Activated T-helper 17 cell treated with anti-CD3 and anti-CD28 coated beads, Interleukin-2, amount 50 U/mL, for 72 hours (primary cell): ENCODE measurements at regions not wholly inside any gene's neighbourhood (a gene's known extent, or its start where the extent isn't known, plus 50 kb on each side); places are given as distances from the start of the nearest gene placed in this dataset.
"Not testable (repeated sequence)": the region's sequence is repeated elsewhere in the genome, so short reads cannot be mapped to it uniquely, and the experiment has no call there.

ENCODE experiments used
- ATAC-seq: fragments of 150-1000 bp; cut with Tn5 transposase; replicated peaks from 2 replicates; pipeline ENCODE4 v1.10.0; 2021; ENCODE audit warnings: mild to moderate bottlenecking, moderate library complexity
- H3K27ac Mint-ChIP-seq: one replicate; pipeline ENCODE4 v1.8.0; 2022; ENCODE audit warnings: mixed read lengths
- H3K27me3 Mint-ChIP-seq: one replicate; pipeline ENCODE4 v1.8.0; 2022; ENCODE audit warnings: mixed read lengths
- H3K36me3 Mint-ChIP-seq: one replicate; pipeline ENCODE4 v1.8.0; 2022; ENCODE audit warnings: low read depth, mild to moderate bottlenecking, mixed read lengths
- H3K4me1 Mint-ChIP-seq: one replicate; pipeline ENCODE4 v1.8.0; 2022; ENCODE audit warnings: mixed read lengths
- H3K4me3 Mint-ChIP-seq: one replicate; pipeline ENCODE4 v1.8.0; 2022; ENCODE audit warnings: mild to moderate bottlenecking, mixed read lengths
- H3K9me3 Mint-ChIP-seq: one replicate; pipeline ENCODE4 v1.8.0; 2022; ENCODE audit warnings: mixed read lengths

GRCh38 chr6:141057761-141058160 is 1075.0 kb upstream of the GJE1 start:
- no peaks in the 10 kb centered on the region for H3K36me3 Mint-ChIP-seq
- no peaks in the 10 kb centered on the region for H3K27me3 Mint-ChIP-seq
- no peak for ATAC-seq
- H3K4me3 Mint-ChIP-seq, result no peak overlapping the region
- H3K4me1 Mint-ChIP-seq, result no peaks in the 10 kb centered on the region
- H3K9me3 Mint-ChIP-seq, result no peaks in the 10 kb centered on the region
- H3K27ac Mint-ChIP-seq, result no peak overlapping the region

GRCh38 chr6:141056945-141057625 is 1075.6 kb upstream of the GJE1 start:
- no peaks in the 10 kb centered on the region for H3K27me3 Mint-ChIP-seq
- no peaks in the 10 kb centered on the region for H3K36me3 Mint-ChIP-seq
- H3K9me3 Mint-ChIP-seq, result no peaks in the 10 kb centered on the region
- no peaks in the 10 kb centered on the region for H3K4me1 Mint-ChIP-seq
- H3K4me3 Mint-ChIP-seq, result no peak overlapping the region
- H3K27ac Mint-ChIP-seq, result no peak overlapping the region
- no peak for ATAC-seq

DNA sequence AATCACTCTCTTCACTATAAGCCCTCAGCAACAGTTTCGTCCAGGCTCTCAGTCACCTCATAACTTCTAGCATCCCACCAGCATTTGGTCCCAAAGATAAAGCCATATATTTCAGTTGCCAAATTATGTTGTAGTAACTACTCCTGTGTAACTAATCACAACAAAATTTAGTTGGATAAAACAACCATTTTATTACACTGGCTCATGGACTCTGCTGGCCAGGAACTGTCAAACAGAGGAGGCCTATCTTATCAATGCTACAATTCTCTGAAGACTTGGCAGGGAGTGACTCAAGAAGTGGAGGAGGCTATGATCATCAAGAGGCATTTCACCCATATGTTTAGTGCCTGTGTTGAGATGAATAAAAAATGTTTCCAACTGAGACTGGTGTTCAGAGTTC is 1082.3 kb upstream of the GJE1 start:
- no peaks in the 10 kb centered on the region for H3K9me3 Mint-ChIP-seq
- H3K27ac Mint-ChIP-seq, result no peak overlapping the region
- no peaks in the 10 kb centered on the region for H3K4me1 Mint-ChIP-seq
- no peaks in the 10 kb centered on the region for H3K36me3 Mint-ChIP-seq
- no peak overlapping the region for H3K4me3 Mint-ChIP-seq
- H3K27me3 Mint-ChIP-seq, result peaks cover 7% of the 10 kb centered on the region
- ATAC-seq, result no peak

DNA sequence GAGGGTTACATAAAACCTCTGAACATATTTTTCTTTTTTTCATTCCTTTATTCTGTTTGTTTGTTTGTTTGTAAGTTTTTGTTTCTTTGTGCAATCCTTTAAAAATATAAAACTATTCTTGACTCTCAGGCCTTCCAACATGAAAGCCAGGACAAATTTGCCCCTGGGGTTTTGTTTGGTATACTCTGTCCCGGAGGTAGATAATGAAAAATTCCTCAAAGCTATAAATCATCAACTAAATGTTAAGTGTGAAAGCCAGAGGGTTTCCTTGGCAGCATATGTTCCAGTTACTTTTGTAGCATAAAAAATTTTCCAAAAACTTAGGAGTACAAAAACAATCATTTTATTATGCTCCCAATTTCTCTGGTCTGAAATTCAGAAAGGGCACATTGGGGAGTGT is 1084.3 kb upstream of the GJE1 start:
- H3K4me1 Mint-ChIP-seq, result no peaks in the 10 kb centered on the region

DNA sequence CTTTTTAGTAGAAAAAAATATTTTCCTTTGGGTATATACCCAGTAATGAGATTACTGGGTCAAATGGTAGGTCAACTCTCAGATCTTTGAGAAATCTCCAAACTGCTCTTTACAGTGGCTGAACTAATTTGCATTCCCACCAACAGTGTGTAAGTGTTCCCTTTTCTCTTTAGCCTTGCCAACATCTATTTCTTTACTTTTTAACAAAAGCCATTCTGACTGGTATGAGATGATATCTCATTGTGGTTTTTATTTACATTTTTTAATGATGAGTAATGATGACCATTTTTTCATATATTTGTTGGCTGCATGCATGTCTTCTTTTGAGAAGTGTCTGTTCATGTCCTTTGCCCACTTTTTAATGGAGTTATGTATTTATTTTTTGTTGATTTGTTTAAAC is 1086.2 kb upstream of the GJE1 start:
- ATAC-seq, H3K4me3 Mint-ChIP-seq, H3K4me1 Mint-ChIP-seq, H3K27ac Mint-ChIP-seq, H3K9me3 Mint-ChIP-seq, H3K36me3 Mint-ChIP-seq, H3K27me3 Mint-ChIP-seq: not testable (repeated sequence)

More for the DNA sequence above, 1084.3 kb upstream of the GJE1 start:
- no peak overlapping the region for H3K4me3 Mint-ChIP-seq
- H3K27ac Mint-ChIP-seq, result no peak overlapping the region
- H3K9me3 Mint-ChIP-seq, result no peaks in the 10 kb centered on the region
- ATAC-seq, result no peak
- H3K36me3 Mint-ChIP-seq, result no peaks in the 10 kb centered on the region
- H3K27me3 Mint-ChIP-seq, result peaks cover 7% of the 10 kb centered on the region

GRCh38 chr6:141041596-141042087 is 1091.1 kb upstream of the GJE1 start:
- Mint-ChIP-seq H3K27me3 (no peaks in the 10 kb centered on the region), H3K4me3 (no peak overlapping the region), H3K27ac (no peak overlapping the region), H3K36me3 (no peaks in the 10 kb centered on the region), H3K9me3 (no peaks in the 10 kb centered on the region), H3K4me1 (no peaks in the 10 kb centered on the region)
- ATAC-seq, result no peak

- no peak overlapping the region for H3K4me3 Mint-ChIP-seq
- H3K27me3 Mint-ChIP-seq, result no peaks in the 10 kb centered on the region
Observed at GRCh38 chr6:141035312-141036200, 1097.2 kb upstream of the GJE1 start.

GRCh38 chr6:141033101-141033500 is 1099.6 kb upstream of the GJE1 start:
- H3K9me3 Mint-ChIP-seq, result no peaks in the 10 kb centered on the region
- no peak for ATAC-seq
- no peaks in the 10 kb centered on the region for H3K27me3 Mint-ChIP-seq

More at GRCh38 chr6:141035312-141036200, 1097.2 kb upstream of the GJE1 start:
- no peak overlapping the region for H3K27ac Mint-ChIP-seq
- no peaks in the 10 kb centered on the region for H3K36me3 Mint-ChIP-seq
- no peak for ATAC-seq
- no peaks in the 10 kb centered on the region for H3K9me3 Mint-ChIP-seq
- H3K4me1 Mint-ChIP-seq, result no peaks in the 10 kb centered on the region

GRCh38 chr6:141029908-141030307 is 1102.8 kb upstream of the GJE1 start:
- H3K4me3 Mint-ChIP-seq, result no peak overlapping the region
- no peaks in the 10 kb centered on the region for H3K36me3 Mint-ChIP-seq
- ATAC-seq, result no peak
- H3K4me1 Mint-ChIP-seq, result no peaks in the 10 kb centered on the region
- no peaks in the 10 kb centered on the region for H3K9me3 Mint-ChIP-seq
- no peak overlapping the region for H3K27ac Mint-ChIP-seq
- no peaks in the 10 kb centered on the region for H3K27me3 Mint-ChIP-seq

More at GRCh38 chr6:141033101-141033500, 1099.6 kb upstream of the GJE1 start:
- Mint-ChIP-seq H3K4me3 (no peak overlapping the region), H3K27ac (no peak overlapping the region), H3K36me3 (no peaks in the 10 kb centered on the region), H3K4me1 (no peaks in the 10 kb centered on the region)

- Mint-ChIP-seq H3K4me1 (no peaks in the 10 kb centered on the region), H3K9me3 (no peaks in the 10 kb centered on the region), H3K4me3 (no peak overlapping the region), H3K36me3 (no peaks in the 10 kb centered on the region), H3K27ac (no peak overlapping the region), H3K27me3 (no peaks in the 10 kb centered on the region)
- ATAC-seq, result no peak
Observed at GRCh38 chr6:141028791-141029280, 1103.9 kb upstream of the GJE1 start.

GRCh38 chr6:141026504-141026903 is 1106.2 kb upstream of the GJE1 start:
- H3K27me3 Mint-ChIP-seq, result no peaks in the 10 kb centered on the region
- peaks cover 4% of the 10 kb centered on the region for H3K9me3 Mint-ChIP-seq
- H3K4me1 Mint-ChIP-seq, result no peaks in the 10 kb centered on the region
- no peaks in the 10 kb centered on the region for H3K36me3 Mint-ChIP-seq
- no peak overlapping the region for H3K27ac Mint-ChIP-seq
- ATAC-seq, result no peak
- no peak overlapping the region for H3K4me3 Mint-ChIP-seq

GRCh38 chr6:141024526-141024925 is 1108.2 kb upstream of the GJE1 start:
- no peaks in the 10 kb centered on the region for H3K4me1 Mint-ChIP-seq
- no peaks in the 10 kb centered on the region for H3K27me3 Mint-ChIP-seq
- no peak overlapping the region for H3K4me3 Mint-ChIP-seq
- peaks cover 4% of the 10 kb centered on the region for H3K9me3 Mint-ChIP-seq
- no peak for ATAC-seq
- H3K27ac Mint-ChIP-seq, result no peak overlapping the region
- H3K36me3 Mint-ChIP-seq, result no peaks in the 10 kb centered on the region

- Mint-ChIP-seq H3K36me3 (no peaks in the 10 kb centered on the region), H3K9me3 (peaks cover 4% of the 10 kb centered on the region), H3K4me3 (no peak overlapping the region), H3K27me3 (no peaks in the 10 kb centered on the region), H3K4me1 (no peaks in the 10 kb centered on the region), H3K27ac (no peak overlapping the region)
- no peak for ATAC-seq
Observed at GRCh38 chr6:141017941-141018340, 1114.8 kb upstream of the GJE1 start.

DNA sequence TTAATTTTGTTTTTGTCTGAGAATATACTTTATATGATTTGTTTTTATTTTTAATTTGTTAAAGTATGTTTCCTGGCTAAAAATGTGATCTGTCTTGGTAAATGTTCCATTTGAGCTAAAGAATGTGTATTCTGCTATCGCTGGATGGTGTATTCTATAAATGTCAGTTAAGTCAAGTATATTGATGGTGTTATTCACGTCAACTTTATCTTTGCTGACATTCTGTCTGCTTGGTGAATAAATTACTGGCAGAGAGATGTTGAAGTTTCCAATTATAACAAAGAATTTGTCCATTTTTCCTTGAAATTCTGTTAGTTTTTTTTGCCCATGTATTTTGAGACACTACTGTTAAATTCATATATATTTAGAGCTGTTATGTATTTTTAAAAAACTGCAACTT is 1131.8 kb upstream of the GJE1 start:
- H3K9me3 Mint-ChIP-seq, result peaks cover 4% of the 10 kb centered on the region
- H3K4me3 Mint-ChIP-seq, result no peak overlapping the region
- H3K4me1 Mint-ChIP-seq, result no peaks in the 10 kb centered on the region
- H3K27ac Mint-ChIP-seq, result no peak overlapping the region
- H3K27me3 Mint-ChIP-seq, result peaks cover 4% of the 10 kb centered on the region
- H3K36me3 Mint-ChIP-seq, result no peaks in the 10 kb centered on the region
- ATAC-seq, result no peak

- H3K9me3 Mint-ChIP-seq, result no peaks in the 10 kb centered on the region
- H3K27ac Mint-ChIP-seq, result no peak overlapping the region
- H3K4me3 Mint-ChIP-seq, result no peak overlapping the region
- H3K36me3 Mint-ChIP-seq, result no peaks in the 10 kb centered on the region
- no peaks in the 10 kb centered on the region for H3K4me1 Mint-ChIP-seq
- ATAC-seq, result no peak
- peaks cover 8% of the 10 kb centered on the region for H3K27me3 Mint-ChIP-seq
Observed at GRCh38 chr6:140993515-140993914, 1139.2 kb upstream of the GJE1 start.
